Smooth muscle cell (in vitro differentiated cells): ENCODE measurements at regions not wholly inside any gene's neighbourhood (a gene's known extent, or its start where the extent isn't known, plus 50 kb on each side); places are given as distances from the start of the nearest gene placed in this dataset.
A peak's percentile ranks its signal among the peaks of the same experiment; 100 is the strongest.

Source experiments
- DNase-seq: peaks from one replicate; lab custom pipeline; 2025; ENCODE audit not compliant: unreplicated experiment; lab: John Stamatoyannopoulos, UW
- H2AFZ ChIP-seq: fragments of 200-600 bp; sonication (generic); 2 replicates; pipeline ENCODE4 v1.6.0; 2016; ENCODE audit warnings: antibody characterized with exemption, low read depth, mild to moderate bottlenecking
- H3F3A ChIP-seq: fragments of 200-600 bp; sonication (generic); 2 replicates; pipeline ENCODE4 v1.6.0; 2017; ENCODE audit warnings: antibody characterized with exemption, low read depth
- H3K27ac ChIP-seq: fragments of 200-600 bp; sonication (generic); 2 replicates; pipeline ENCODE4 v1.5.1; 2016; ENCODE audit warnings: low read depth, mild to moderate bottlenecking
- H3K27me3 ChIP-seq: fragments of 200-600 bp; sonication (generic); 2 replicates; pipeline ENCODE4 v1.6.1; 2016; ENCODE audit warnings: low read depth, mild to moderate bottlenecking
- H3K36me3 ChIP-seq: fragments of 200-600 bp; sonication (generic); 2 replicates; pipeline ENCODE4 v1.5.1; 2016; ENCODE audit warnings: low read depth
- H3K4me1 ChIP-seq: fragments of 200-600 bp; sonication (generic); 2 replicates; pipeline ENCODE4 v1.5.1; 2016; ENCODE audit warnings: low read depth
- H3K4me2 ChIP-seq: fragments of 200-600 bp; sonication (generic); 2 replicates; pipeline ENCODE4 v1.6.0; 2016; ENCODE audit warnings: mild to moderate bottlenecking
- H3K4me3 ChIP-seq: fragments of 200-600 bp; sonication (generic); 2 replicates; pipeline ENCODE4 v1.5.1; 2016; ENCODE audit warnings: mild to moderate bottlenecking
- H3K79me2 ChIP-seq: fragments of 200-600 bp; sonication (generic); 2 replicates; pipeline ENCODE4 v1.6.0; 2016; ENCODE audit warnings: low read depth, mild to moderate bottlenecking
- H3K9ac ChIP-seq: fragments of 200-600 bp; sonication (generic); 2 replicates; pipeline ENCODE4 v1.6.0; 2016; ENCODE audit warnings: low read depth
- H3K9me3 ChIP-seq: fragments of 200-600 bp; sonication (generic); replicated peaks from 2 replicates; pipeline ENCODE4 v1.5.1; 2016; ENCODE audit warnings: low read depth
- H4K20me1 ChIP-seq: fragments of 200-600 bp; sonication (generic); 2 replicates; pipeline ENCODE4 v1.6.0; 2016; ENCODE audit warnings: low read depth
- CTCF ChIP-seq: fragments of 200-600 bp; sonication (generic); IDR thresholded peaks from 2 replicates; pipeline ENCODE4 v1.5.1; 2017; ENCODE audit warnings: borderline replicate concordance, mild to moderate bottlenecking, antibody characterized with exemption; ENCODE audit not compliant: insufficient read depth, poor library complexity, severe bottlenecking
- WGBS: methylation state at CpG from one replicate; pipeline ENCODE4 v1.1.7; 2016; ENCODE audit warnings: low lambda C conversion rate; 5-methylcytosine and 5-hydroxymethylcytosine counted together

- Histone ChIP-seq H3K36me3 (no peaks in the 10 kb centered on the region), H3K27ac (peak overlapping the region; percentile 3), H3K4me1 (no peaks in the 10 kb centered on the region), H3K9me3 (no peaks in the 10 kb centered on the region), H2AFZ (no peak overlapping the region), H3F3A (no peaks in the 10 kb centered on the region), H3K4me2 (no peak overlapping the region), H3K4me3 (no peak overlapping the region), H3K9ac (no peak overlapping the region), H3K79me2 (no peaks in the 10 kb centered on the region), H3K27me3 (no peaks in the 10 kb centered on the region), H4K20me1 (no peaks in the 10 kb centered on the region)
- no peak for DNase-seq
- peak; percentile 94 for TF ChIP-seq CTCF
- WGBS: 95% methylated on average over 2 of the region's 2 CpGs
Observed at GRCh38 chr21:35840197-35840799, 220.0 kb downstream of the SETD4 start.

- Histone ChIP-seq H3K4me2 (no peak overlapping the region), H3K4me1 (no peaks in the 10 kb centered on the region), H3K27me3 (no peaks in the 10 kb centered on the region), H3K9me3 (no peaks in the 10 kb centered on the region), H3K36me3 (no peaks in the 10 kb centered on the region), H4K20me1 (no peaks in the 10 kb centered on the region), H3K79me2 (no peaks in the 10 kb centered on the region), H2AFZ (no peak overlapping the region), H3K9ac (no peak overlapping the region), H3F3A (no peaks in the 10 kb centered on the region), H3K4me3 (no peak overlapping the region), H3K27ac (no peak overlapping the region)
- 91% methylated on average over 7 of the region's 7 CpGs for WGBS
- no peak for TF ChIP-seq CTCF
- DNase-seq: no peak
Observed at GRCh38 chr21:35838987-35839763, 221.2 kb downstream of the SETD4 start.

- no peak overlapping the region for H3K4me3 ChIP-seq
- WGBS: 64% methylated on average over 1 of the region's 1 CpG
- no peaks in the 10 kb centered on the region for H3K79me2 ChIP-seq
Observed at GRCh38 chr21:35838350-35838749, 222.0 kb downstream of the SETD4 start.

More at GRCh38 chr21:35838350-35838749, 222.0 kb downstream of the SETD4 start:
- Histone ChIP-seq H3K4me1 (no peaks in the 10 kb centered on the region), H3K9me3 (no peaks in the 10 kb centered on the region), H3K4me2 (no peak overlapping the region), H3K27me3 (no peaks in the 10 kb centered on the region), H3K9ac (no peak overlapping the region), H3F3A (no peaks in the 10 kb centered on the region), H3K27ac (no peak overlapping the region), H4K20me1 (no peaks in the 10 kb centered on the region), H2AFZ (no peak overlapping the region), H3K36me3 (no peaks in the 10 kb centered on the region)
- no peak for TF ChIP-seq CTCF
- no peak for DNase-seq
